ENCODE measurements at regions not wholly inside any gene's neighbourhood (a gene's known extent, or its start where the extent isn't known, plus 50 kb on each side); places are given as distances from the start of the nearest gene placed in this dataset.

GRCh38 chr12:42926232-42926631, 336.7 kb upstream of the PRICKLE1 start:
- TF ChIP-seq AFF4 (CRISPR knock-in tag; IDR thresholded peaks at IDR 0.05; ENCODE audit: borderline replicate concordance) = no peak
- no peak for TF ChIP-seq ZNF423 (CRISPR knock-in tag; IDR thresholded peaks at IDR 0.05)
- TF ChIP-seq, protein P1, sequence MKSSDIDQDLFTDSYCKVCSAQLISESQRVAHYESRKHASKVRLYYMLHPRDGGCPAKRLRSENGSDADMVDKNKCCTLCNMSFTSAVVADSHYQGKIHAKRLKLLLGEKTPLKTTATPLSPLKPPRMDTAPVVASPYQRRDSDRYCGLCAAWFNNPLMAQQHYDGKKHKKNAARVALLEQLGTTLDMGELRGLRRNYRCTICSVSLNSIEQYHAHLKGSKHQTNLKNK (CRISPR knock-in tag; IDR thresholded peaks at IDR 0.05) = no peak
- no peak for TF ChIP-seq NR2C2 (CRISPR knock-in tag; IDR thresholded peaks at IDR 0.05)
- TF ChIP-seq FOXP1 (CRISPR knock-in tag; IDR thresholded peaks at IDR 0.05; ENCODE audit: borderline replicate concordance) = no peak
- TF ChIP-seq SMAD4 (CRISPR knock-in tag; IDR thresholded peaks at IDR 0.05) = no peak
- no peak for TF ChIP-seq HMGA2 (CRISPR knock-in tag; IDR thresholded peaks at IDR 0.05)
- TF ChIP-seq TEAD1 (CRISPR knock-in tag; IDR thresholded peaks at IDR 0.05) = no peak
- TF ChIP-seq, protein P2, sequence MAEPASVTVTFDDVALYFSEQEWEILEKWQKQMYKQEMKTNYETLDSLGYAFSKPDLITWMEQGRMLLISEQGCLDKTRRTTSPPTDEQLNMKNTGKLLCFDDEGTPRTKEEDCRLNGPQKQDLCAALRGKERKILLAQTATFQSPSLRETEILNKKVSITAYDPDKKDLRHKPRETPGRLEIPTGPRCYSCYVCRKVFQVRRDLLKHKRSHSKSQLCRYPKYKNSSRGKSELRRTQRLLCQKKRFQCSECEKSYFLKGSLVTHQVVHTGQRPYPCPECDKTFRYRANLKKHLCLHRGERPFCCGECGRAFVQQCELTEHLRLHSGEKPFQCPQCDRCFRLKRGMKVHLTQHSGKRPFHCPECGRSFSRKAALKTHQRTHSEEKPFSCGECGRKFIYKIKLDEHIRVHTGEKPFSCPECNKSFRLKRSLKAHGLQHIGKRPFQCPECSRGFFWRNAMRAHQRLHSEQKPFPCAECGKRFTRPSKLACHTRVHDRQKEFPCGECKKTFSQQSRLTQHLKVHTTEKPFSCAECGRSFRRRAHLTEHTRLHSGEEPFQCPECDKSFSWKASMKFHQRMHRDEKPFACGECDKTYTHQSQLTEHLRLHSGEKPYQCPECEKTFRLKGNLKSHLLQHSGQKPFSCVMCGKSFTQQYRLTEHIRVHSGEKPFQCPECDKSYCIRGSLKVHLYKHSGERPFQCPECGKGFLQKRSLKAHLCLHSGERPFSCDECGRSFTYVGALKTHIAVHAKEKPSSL (CRISPR knock-in tag; conservative IDR thresholded peaks at IDR 0.05) = no peak
- TF ChIP-seq, protein P3, sequence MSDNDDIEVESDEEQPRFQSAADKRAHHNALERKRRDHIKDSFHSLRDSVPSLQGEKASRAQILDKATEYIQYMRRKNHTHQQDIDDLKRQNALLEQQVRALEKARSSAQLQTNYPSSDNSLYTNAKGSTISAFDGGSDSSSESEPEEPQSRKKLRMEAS (CRISPR knock-in tag; IDR thresholded peaks at IDR 0.05) = no peak
- no peak for TF ChIP-seq NFE2L1 (CRISPR knock-in tag; IDR thresholded peaks at IDR 0.05)
- TF ChIP-seq ESRRA (CRISPR knock-in tag; IDR thresholded peaks at IDR 0.05; ENCODE audit: borderline replicate concordance) = no peak
- TF ChIP-seq ZNF121 (CRISPR knock-in tag; IDR thresholded peaks at IDR 0.05) = no peak
- TF ChIP-seq OVOL2 (CRISPR knock-in tag; IDR thresholded peaks at IDR 0.05; ENCODE audit: borderline replicate concordance) = no peak
- TF ChIP-seq, protein P4, sequence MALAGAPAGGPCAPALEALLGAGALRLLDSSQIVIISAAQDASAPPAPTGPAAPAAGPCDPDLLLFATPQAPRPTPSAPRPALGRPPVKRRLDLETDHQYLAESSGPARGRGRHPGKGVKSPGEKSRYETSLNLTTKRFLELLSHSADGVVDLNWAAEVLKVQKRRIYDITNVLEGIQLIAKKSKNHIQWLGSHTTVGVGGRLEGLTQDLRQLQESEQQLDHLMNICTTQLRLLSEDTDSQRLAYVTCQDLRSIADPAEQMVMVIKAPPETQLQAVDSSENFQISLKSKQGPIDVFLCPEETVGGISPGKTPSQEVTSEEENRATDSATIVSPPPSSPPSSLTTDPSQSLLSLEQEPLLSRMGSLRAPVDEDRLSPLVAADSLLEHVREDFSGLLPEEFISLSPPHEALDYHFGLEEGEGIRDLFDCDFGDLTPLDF (CRISPR knock-in tag; IDR thresholded peaks at IDR 0.05) = no peak
- TF ChIP-seq, protein P5, sequence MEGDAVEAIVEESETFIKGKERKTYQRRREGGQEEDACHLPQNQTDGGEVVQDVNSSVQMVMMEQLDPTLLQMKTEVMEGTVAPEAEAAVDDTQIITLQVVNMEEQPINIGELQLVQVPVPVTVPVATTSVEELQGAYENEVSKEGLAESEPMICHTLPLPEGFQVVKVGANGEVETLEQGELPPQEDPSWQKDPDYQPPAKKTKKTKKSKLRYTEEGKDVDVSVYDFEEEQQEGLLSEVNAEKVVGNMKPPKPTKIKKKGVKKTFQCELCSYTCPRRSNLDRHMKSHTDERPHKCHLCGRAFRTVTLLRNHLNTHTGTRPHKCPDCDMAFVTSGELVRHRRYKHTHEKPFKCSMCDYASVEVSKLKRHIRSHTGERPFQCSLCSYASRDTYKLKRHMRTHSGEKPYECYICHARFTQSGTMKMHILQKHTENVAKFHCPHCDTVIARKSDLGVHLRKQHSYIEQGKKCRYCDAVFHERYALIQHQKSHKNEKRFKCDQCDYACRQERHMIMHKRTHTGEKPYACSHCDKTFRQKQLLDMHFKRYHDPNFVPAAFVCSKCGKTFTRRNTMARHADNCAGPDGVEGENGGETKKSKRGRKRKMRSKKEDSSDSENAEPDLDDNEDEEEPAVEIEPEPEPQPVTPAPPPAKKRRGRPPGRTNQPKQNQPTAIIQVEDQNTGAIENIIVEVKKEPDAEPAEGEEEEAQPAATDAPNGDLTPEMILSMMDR (IDR thresholded peaks at IDR 0.05) = no peak
- no peak for TF ChIP-seq ATF2 (CRISPR knock-in tag; IDR thresholded peaks at IDR 0.05; ENCODE audit: borderline replicate concordance, low read depth)
- Mint-ChIP-seq H3K27ac (no peak overlapping the region), H3K4me3 (no peak overlapping the region), H3K9me3 (no peaks in the 10 kb centered on the region), H3K27me3 (ENCODE audit: low read depth) (no peaks in the 10 kb centered on the region), H3K4me1 (no peaks in the 10 kb centered on the region), H3K36me3 (no peaks in the 10 kb centered on the region)
- DNase-seq (ENCODE audit: low spot score) (no peak), ATAC-seq (no peak)
- ChIA-PET CTCF (no interaction called here), POLR2A (no interaction called here)

Data from WTC11 (cell line).